Retinal pigment epithelial cell (primary cell): ENCODE measurements at regions not wholly inside any gene's neighbourhood (a gene's known extent, or its start where the extent isn't known, plus 50 kb on each side); places are given as distances from the start of the nearest gene placed in this dataset.
"Not testable (repeated sequence)": the region's sequence is repeated elsewhere in the genome, so short reads cannot be mapped to it uniquely, and the experiment has no call there.

Experiments
- DNase-seq: peaks from one replicate; pipeline ENCODE4 v3.0.0-alpha.2; 2010; ENCODE audit warnings: low read depth
- H3K4me3 ChIP-seq: 2 replicates; pipeline ENCODE4 v1.5.1; 2011; ENCODE audit warnings: mild to moderate bottlenecking, low read length, control low read depth, moderate library complexity
- TF ChIP-seq, protein P1 (sequence below): conservative IDR thresholded peaks from 2 replicates; pipeline ENCODE4 v1.5.1; 2011; ENCODE audit warnings: low read depth, low read length, control low read depth, inconsistent platforms

DNA sequence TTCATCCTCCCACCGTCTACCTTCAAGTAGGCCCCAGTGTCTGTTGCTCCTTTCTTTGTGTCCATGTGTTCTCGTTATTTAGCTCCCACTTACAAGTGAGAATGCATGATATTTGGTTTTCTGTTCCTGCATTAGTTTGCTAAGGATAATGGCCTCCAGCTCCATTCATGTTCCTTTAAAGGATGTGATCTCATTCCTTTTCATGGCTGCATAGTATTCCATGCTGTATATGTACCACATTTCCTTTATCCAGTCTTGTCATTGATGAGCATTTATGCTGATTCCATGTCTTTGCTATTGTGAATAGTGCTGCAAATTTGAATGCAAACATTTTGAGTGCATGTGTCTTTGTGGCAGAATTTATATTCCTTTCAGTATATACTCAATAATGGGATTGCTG lies 259.6 kb upstream of the PELI2 start:
- H3K4me3 ChIP-seq: no peak overlapping the region
- DNase-seq: no peak
- TF ChIP-seq, protein P1, sequence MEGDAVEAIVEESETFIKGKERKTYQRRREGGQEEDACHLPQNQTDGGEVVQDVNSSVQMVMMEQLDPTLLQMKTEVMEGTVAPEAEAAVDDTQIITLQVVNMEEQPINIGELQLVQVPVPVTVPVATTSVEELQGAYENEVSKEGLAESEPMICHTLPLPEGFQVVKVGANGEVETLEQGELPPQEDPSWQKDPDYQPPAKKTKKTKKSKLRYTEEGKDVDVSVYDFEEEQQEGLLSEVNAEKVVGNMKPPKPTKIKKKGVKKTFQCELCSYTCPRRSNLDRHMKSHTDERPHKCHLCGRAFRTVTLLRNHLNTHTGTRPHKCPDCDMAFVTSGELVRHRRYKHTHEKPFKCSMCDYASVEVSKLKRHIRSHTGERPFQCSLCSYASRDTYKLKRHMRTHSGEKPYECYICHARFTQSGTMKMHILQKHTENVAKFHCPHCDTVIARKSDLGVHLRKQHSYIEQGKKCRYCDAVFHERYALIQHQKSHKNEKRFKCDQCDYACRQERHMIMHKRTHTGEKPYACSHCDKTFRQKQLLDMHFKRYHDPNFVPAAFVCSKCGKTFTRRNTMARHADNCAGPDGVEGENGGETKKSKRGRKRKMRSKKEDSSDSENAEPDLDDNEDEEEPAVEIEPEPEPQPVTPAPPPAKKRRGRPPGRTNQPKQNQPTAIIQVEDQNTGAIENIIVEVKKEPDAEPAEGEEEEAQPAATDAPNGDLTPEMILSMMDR: no peak

DNA sequence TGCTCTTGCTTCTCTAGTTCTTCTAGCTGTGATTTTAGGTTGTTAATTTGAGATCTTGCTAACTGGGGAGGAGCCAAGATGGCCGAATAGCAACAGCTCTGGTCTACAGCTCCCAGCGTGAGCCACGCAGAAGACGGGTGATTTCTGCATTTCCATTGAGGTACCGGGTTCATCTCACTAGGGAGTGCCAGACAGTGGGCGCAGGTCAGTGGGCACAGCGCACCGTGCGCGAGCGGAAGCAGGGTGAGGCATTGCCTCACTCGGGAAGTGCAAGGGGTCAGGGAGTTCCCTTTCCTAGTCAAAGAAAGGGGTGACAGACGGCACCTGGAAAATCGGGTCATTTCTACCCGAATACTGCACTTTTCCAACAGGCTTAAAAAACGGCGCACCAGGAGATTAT lies 256.6 kb upstream of the PELI2 start:
- not testable (repeated sequence) for H3K4me3 ChIP-seq, DNase-seq

DNA sequence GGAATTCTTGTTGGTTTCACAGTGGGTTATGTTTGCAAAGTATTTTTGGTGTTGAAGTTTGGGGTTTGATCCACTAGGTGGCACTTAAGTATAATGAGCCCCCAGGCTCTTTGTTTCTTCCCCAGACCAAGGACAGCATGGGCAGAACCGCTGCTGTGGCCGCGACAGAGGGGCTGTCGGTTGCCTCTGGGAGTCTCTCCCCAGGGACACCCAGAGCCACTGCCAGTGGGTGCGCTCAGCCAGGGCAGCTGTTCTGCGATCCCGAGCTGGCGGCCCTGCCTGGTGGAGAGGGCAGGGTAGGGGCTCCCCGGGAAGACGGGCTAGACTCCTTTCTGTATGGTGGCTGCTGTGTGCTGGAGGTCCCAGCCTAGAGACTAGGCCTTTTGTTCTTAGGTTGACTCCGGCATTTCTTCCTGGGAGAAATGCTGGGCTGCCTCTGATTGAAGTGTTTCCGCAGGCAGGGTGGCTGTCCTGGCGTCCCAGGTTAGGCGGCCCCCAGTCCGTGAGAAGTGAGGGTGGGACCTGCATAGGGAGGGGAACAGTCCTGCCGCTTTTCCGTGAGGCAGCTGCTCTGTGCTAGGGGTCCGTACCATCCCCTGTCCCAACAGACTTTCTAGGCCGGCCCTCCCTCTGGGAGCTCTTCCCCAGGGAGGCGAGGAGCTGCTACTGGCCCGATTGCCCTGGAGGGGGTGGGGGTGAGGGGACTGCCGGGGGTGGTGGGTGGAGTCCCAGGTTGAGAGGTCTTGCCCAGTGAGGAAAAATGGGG lies 253.1 kb upstream of the PELI2 start:
- TF ChIP-seq, protein P1: no peak
- DNase-seq: no peak
- H3K4me3 ChIP-seq: no peak overlapping the region

GRCh38 chr14:55867311-55867710 lies 250.9 kb upstream of the PELI2 start:
- H3K4me3 ChIP-seq: no peak overlapping the region
- TF ChIP-seq, protein P1: no peak
- DNase-seq: no peak

- no peak for DNase-seq
- no peak overlapping the region for H3K4me3 ChIP-seq
- TF ChIP-seq, protein P1: no peak
These were observed 250.5 kb upstream of the PELI2 start for GRCh38 chr14:55867719-55868118.

DNA sequence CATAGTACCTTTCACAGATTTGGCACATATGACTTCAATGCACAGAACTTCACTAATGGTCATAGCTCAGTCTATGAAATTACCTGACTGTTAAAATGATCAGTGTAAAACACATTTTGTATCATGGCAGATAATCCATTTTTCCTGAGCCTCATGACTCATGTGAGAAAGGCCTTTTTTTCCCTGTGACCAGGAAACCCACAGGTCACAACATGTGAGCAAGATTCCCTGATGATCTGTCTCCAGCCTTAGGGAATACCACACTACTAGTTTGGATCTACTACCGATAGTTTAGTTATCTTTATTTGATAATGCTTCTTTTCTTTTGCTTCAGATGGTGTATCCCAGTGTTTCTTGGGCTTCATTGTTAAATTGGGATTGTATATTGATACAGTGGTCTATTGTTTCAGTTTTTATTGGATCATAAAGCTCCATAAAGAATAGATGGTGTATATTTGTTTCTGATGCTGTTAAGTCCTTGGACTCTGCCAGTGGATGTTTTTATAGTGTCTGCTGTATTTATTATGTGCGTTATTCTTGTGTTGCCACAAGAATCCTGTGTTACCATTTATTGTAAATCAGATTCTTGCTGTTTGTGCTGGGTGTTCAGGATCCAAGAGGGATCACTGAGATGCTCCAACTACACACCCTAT lies 248.7 kb upstream of the PELI2 start:
- no peak for DNase-seq
- no peak overlapping the region for H3K4me3 ChIP-seq
- TF ChIP-seq, protein P1: no peak

GRCh38 chr14:55873169-55873568 lies 245.0 kb upstream of the PELI2 start:
- no peak overlapping the region for H3K4me3 ChIP-seq
- TF ChIP-seq, protein P1: no peak
- no peak for DNase-seq
